SK-N-SH treated with all-trans-retinoic acid at 6 μM for 48 hours (cell line): ENCODE measurements at regions not wholly inside any gene's neighbourhood (a gene's known extent, or its start where the extent isn't known, plus 50 kb on each side); places are given as distances from the start of the nearest gene placed in this dataset.

ENCODE experiments used
- OSR1 ChIP-seq: fragments of 250-450 bp; sonication (Bioruptor Pico); IDR thresholded peaks from 2 replicates; pipeline ENCODE4 v1.8.0; 2022; ENCODE audit warnings: moderate library complexity, mild to moderate bottlenecking, inconsistent platforms
- ZC3H10 ChIP-seq: fragments of 250-450 bp; sonication (Bioruptor Pico); IDR thresholded peaks from 2 replicates; pipeline ENCODE4 v1.5.1; 2021; ENCODE audit warnings: mild to moderate bottlenecking, moderate library complexity
- ZFP30 ChIP-seq: fragments of 450-650 bp; formaldehyde crosslinking; IDR thresholded peaks from 2 replicates; pipeline ENCODE4 v1.5.0; 2022; ENCODE audit warnings: mild to moderate bottlenecking, moderate library complexity
- ZNF70 ChIP-seq: fragments of 450-650 bp; formaldehyde crosslinking; IDR thresholded peaks from 2 replicates; pipeline ENCODE4 v1.5.0; 2020; ENCODE audit warnings: mild to moderate bottlenecking, moderate library complexity
- TF ChIP-seq, protein P1 (sequence below): fragments of 250-450 bp; sonication (Bioruptor Pico); IDR thresholded peaks from 2 replicates; pipeline ENCODE4 v1.8.0; 2021; ENCODE audit warnings: low read depth, mild to moderate bottlenecking, moderate library complexity, borderline replicate concordance

DNA sequence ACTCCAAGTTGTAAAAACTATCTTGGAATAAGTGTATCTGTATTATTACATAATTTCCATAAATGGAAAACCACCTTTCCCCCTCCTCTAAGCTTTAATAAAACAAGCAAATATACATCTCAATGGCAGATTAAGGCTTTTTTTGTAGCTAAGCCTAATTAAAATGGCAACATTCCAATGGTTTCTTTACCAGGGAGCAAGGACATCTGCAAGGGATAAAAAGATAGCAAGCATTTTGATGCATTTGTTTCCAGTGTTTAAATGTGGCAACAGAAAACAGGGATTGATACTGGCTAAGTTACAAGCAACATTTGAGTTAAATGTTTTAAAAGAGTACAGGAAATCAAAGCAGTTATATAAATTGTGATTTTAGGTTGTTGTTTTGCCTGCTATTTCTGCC is 1012.7 kb downstream of the ADGRL2 start:
- TF ChIP-seq ZNF70 (CRISPR knock-in tag) (no peak), ZFP30 (CRISPR knock-in tag) (no peak), OSR1 (no peak), ZC3H10 (CRISPR knock-in tag) (no peak)
- TF ChIP-seq, protein P1, sequence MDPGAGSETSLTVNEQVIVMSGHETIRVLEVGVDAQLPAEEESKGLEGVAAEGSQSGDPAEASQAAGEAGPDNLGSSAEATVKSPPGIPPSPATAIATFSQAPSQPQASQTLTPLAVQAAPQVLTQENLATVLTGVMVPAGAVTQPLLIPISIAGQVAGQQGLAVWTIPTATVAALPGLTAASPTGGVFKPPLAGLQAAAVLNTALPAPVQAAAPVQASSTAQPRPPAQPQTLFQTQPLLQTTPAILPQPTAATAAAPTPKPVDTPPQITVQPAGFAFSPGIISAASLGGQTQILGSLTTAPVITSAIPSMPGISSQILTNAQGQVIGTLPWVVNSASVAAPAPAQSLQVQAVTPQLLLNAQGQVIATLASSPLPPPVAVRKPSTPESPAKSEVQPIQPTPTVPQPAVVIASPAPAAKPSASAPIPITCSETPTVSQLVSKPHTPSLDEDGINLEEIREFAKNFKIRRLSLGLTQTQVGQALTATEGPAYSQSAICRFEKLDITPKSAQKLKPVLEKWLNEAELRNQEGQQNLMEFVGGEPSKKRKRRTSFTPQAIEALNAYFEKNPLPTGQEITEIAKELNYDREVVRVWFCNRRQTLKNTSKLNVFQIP (CRISPR knock-in tag), result no peak
